ENCODE measurements at regions not wholly inside any gene's neighbourhood (a gene's known extent, or its start where the extent isn't known, plus 50 kb on each side); places are given as distances from the start of the nearest gene placed in this dataset.

DNA sequence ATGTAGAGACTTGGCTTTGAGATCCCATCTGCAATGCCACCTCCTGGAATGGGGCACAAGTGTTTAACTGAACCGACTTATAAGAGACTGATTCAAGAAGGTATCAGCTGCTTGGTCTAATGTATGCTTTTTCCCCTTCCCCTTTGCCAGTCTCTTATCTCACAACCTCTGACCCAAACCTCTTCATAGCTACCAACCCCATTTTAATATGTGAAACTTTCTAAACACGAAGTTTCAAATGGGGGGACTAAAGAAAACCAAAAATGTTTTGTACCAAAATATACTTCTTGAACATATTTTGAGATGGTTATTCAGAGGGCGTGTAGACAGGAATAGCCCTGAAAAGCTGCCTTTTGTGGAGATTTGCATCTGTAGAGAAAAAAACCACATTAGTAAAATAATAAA lies 73.1 kb downstream of the OXSM start:
- TF ChIP-seq, protein P1, sequence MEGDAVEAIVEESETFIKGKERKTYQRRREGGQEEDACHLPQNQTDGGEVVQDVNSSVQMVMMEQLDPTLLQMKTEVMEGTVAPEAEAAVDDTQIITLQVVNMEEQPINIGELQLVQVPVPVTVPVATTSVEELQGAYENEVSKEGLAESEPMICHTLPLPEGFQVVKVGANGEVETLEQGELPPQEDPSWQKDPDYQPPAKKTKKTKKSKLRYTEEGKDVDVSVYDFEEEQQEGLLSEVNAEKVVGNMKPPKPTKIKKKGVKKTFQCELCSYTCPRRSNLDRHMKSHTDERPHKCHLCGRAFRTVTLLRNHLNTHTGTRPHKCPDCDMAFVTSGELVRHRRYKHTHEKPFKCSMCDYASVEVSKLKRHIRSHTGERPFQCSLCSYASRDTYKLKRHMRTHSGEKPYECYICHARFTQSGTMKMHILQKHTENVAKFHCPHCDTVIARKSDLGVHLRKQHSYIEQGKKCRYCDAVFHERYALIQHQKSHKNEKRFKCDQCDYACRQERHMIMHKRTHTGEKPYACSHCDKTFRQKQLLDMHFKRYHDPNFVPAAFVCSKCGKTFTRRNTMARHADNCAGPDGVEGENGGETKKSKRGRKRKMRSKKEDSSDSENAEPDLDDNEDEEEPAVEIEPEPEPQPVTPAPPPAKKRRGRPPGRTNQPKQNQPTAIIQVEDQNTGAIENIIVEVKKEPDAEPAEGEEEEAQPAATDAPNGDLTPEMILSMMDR (IDR thresholded peaks at IDR 0.05 in 2 of 3, conservative IDR thresholded peaks at IDR 0.05 in 1 of 3; ENCODE audit: control insufficient read depth in 2 of 3, extremely low read depth in 1 of 3, insufficient read depth in 1 of 3, low read depth in 3 of 3, low read length in 3 of 3) = no peak
- TF ChIP-seq TCF7 (IDR thresholded peaks at IDR 0.05; ENCODE audit: borderline replicate concordance) (no peak), HDGF (IDR thresholded peaks at IDR 0.05) (no peak), EP300 (IDR thresholded peaks at IDR 0.05; ENCODE audit: borderline replicate concordance in 1 of 2, control insufficient read depth in 1 of 2, low read depth in 2 of 2, low read length in 2 of 2) (no peak), RELA (IDR thresholded peaks at IDR 0.05; ENCODE audit: borderline replicate concordance, partially characterized antibody) (no peak), RCOR1 (conservative IDR thresholded peaks at IDR 0.05; ENCODE audit: low read depth, low read length) (no peak), SUPT20H (IDR thresholded peaks at IDR 0.05; ENCODE audit: borderline replicate concordance, control insufficient read depth, low read depth, low read length) (no peak), FOXK2 (IDR thresholded peaks at IDR 0.05) (no peak), TARDBP (IDR thresholded peaks at IDR 0.05; ENCODE audit: borderline replicate concordance) (no peak), TAF1 (IDR thresholded peaks at IDR 0.05; ENCODE audit: borderline replicate concordance, low read depth, low read length) (no peak)
- TF ChIP-seq, protein P2, sequence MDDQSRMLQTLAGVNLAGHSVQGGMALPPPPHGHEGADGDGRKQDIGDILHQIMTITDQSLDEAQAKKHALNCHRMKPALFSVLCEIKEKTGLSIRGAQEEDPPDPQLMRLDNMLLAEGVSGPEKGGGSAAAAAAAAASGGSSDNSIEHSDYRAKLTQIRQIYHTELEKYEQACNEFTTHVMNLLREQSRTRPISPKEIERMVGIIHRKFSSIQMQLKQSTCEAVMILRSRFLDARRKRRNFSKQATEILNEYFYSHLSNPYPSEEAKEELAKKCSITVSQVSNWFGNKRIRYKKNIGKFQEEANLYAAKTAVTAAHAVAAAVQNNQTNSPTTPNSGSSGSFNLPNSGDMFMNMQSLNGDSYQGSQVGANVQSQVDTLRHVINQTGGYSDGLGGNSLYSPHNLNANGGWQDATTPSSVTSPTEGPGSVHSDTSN (IDR thresholded peaks at IDR 0.05; ENCODE audit: insufficient replicate concordance, low read depth, low read length) = no peak
- TF ChIP-seq, protein P3, sequence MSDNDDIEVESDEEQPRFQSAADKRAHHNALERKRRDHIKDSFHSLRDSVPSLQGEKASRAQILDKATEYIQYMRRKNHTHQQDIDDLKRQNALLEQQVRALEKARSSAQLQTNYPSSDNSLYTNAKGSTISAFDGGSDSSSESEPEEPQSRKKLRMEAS (IDR thresholded peaks at IDR 0.05; ENCODE audit: low read depth, low read length) = no peak
